SK-N-SH (cell line): ENCODE measurements at regions not wholly inside any gene's neighbourhood (a gene's known extent, or its start where the extent isn't known, plus 50 kb on each side); places are given as distances from the start of the nearest gene placed in this dataset.

Source experiments
- CTCF ChIA-PET: fragments of 300-600, 350-600 bp; formaldehyde crosslinking; extraction: SDS; loops from one replicate; lab custom pipeline; 2021; lab: Yijun Ruan, JAX
- POLR2A ChIA-PET: fragments of 350-600 bp; sonication (Branson Sonifier 250); formaldehyde crosslinking; extraction: SDS; loops from one replicate; lab custom pipeline; 2020; ENCODE audit warnings: antibody characterized with exemption, inconsistent platforms; lab: Yijun Ruan, JAX
- DNase-seq: peaks from one replicate; pipeline ENCODE4 v3.0.0; 2012
- H2AFZ ChIP-seq: fragments of 200-600 bp; sonication (generic); 2 replicates; pipeline ENCODE4 v1.8.1; 2016; ENCODE audit warnings: antibody characterized with exemption, mild to moderate bottlenecking, low read depth
- H3F3A ChIP-seq: fragments of 200-600 bp; sonication (generic); replicated peaks from 2 replicates; pipeline ENCODE3; 2016; ENCODE audit warnings: antibody characterized with exemption, mild to moderate bottlenecking; ENCODE audit not compliant: insufficient read depth
- H3K27ac ChIP-seq, 2 experiments: fragments of 200-500 bp in 1 of 2; fragments of 200-600 bp in 1 of 2; sonication (Bioruptor generic) in 1 of 2; sonication (generic), shearing (Covaris generic) in 1 of 2; 2 replicates each; pipeline versions ENCODE4 v1.5.1 to v1.6.1; 2014 to 2016; ENCODE audit warnings: low read depth in 2 of 2, inconsistent platforms in 1 of 2, low read length in 1 of 2, mild to moderate bottlenecking in 1 of 2, mixed read lengths in 1 of 2
- H3K27me3 ChIP-seq: fragments of 200-600 bp; sonication (generic), shearing (Covaris generic); 2 replicates; pipeline ENCODE4 v1.6.1; 2016; ENCODE audit warnings: mixed run types; ENCODE audit not compliant: insufficient read depth
- H3K36me3 ChIP-seq, 2 experiments: fragments of 200-500 bp in 1 of 2; fragments of 200-600 bp in 1 of 2; sonication (Bioruptor generic) in 1 of 2; sonication (generic) in 1 of 2; replicated peaks in 1 of 2; 2 replicates each; pipeline versions ENCODE3 to v1.5.1; 2014 to 2016; ENCODE audit warnings: low read length in 1 of 2, mild to moderate bottlenecking in 1 of 2; ENCODE audit not compliant: insufficient read depth in 2 of 2, control insufficient read depth in 1 of 2
- H3K4me1 ChIP-seq, 2 experiments: fragments of 200-500 bp in 1 of 2; fragments of 200-600 bp in 1 of 2; sonication (Bioruptor generic) in 1 of 2; sonication (generic), shearing (Covaris generic) in 1 of 2; 2 replicates each; pipeline versions ENCODE4 v1.5.1 to v1.6.1; 2014 to 2016; ENCODE audit warnings: low read depth in 1 of 2, low read length in 1 of 2, mixed run types in 1 of 2; ENCODE audit not compliant: insufficient read depth in 2 of 2, control insufficient read depth in 1 of 2
- H3K4me2 ChIP-seq: fragments of 200-600 bp; sonication (generic), shearing (Covaris generic); 2 replicates; pipeline ENCODE4 v1.6.1; 2017; ENCODE audit warnings: mixed run types
- H3K4me3 ChIP-seq, 2 experiments: fragments of 200-500 bp in 1 of 2; fragments of 200-600 bp in 1 of 2; sonication (Bioruptor generic) in 1 of 2; sonication (generic), shearing (Covaris generic) in 1 of 2; 2 replicates each; pipeline versions ENCODE4 v1.5.1 to v1.8.1; 2014 to 2016; ENCODE audit warnings: low read depth in 2 of 2, inconsistent platforms in 1 of 2, low read length in 1 of 2, mild to moderate bottlenecking in 1 of 2, mixed read lengths in 1 of 2, moderate library complexity in 1 of 2
- H3K79me2 ChIP-seq: fragments of 200-600 bp; sonication (generic); 2 replicates; pipeline ENCODE4 v1.8.1; 2017; ENCODE audit warnings: mild to moderate bottlenecking; ENCODE audit not compliant: insufficient read depth
- H3K9ac ChIP-seq: fragments of 200-600 bp; sonication (generic); 2 replicates; pipeline ENCODE4 v1.6.1; 2017; ENCODE audit warnings: mixed run types
- H3K9me2 ChIP-seq: fragments of 200-600 bp; sonication (generic); 2 replicates; pipeline ENCODE4 v1.6.1; 2017; ENCODE audit warnings: mixed run types
- H3K9me3 ChIP-seq: fragments of 200-600 bp; sonication (generic); 2 replicates; pipeline ENCODE4 v1.6.1; 2017; ENCODE audit warnings: mixed run types, mild to moderate bottlenecking, moderate library complexity
- H4K20me1 ChIP-seq: fragments of 200-600 bp; sonication (generic); 2 replicates; pipeline ENCODE4 v1.6.1; 2017; ENCODE audit warnings: mild to moderate bottlenecking, mixed run types; ENCODE audit not compliant: insufficient read depth
- EP300 ChIP-seq, 2 experiments: IDR thresholded peaks; 2 replicates each; pipeline versions ENCODE4 v1.4.0 to v1.6.1; 2012; ENCODE audit warnings: borderline replicate concordance in 1 of 2, low read depth in 1 of 2, low read length in 1 of 2
- FOXM1 ChIP-seq: IDR thresholded peaks from 2 replicates; pipeline ENCODE4 v1.4.0; 2012; ENCODE audit warnings: low read depth, mild to moderate bottlenecking
- NFIC ChIP-seq: IDR thresholded peaks from 2 replicates; pipeline ENCODE4 v1.4.0; 2012; ENCODE audit warnings: borderline replicate concordance
- POLR2AphosphoS5 ChIP-seq: IDR thresholded peaks from 2 replicates; pipeline ENCODE4 v1.6.1; 2012; ENCODE audit warnings: low read depth, low read length
- RXRA ChIP-seq: IDR thresholded peaks from 2 replicates; pipeline ENCODE4 v1.4.0; 2012; ENCODE audit warnings: low read depth, mild to moderate bottlenecking, borderline replicate concordance
- SIN3A ChIP-seq: IDR thresholded peaks from 2 replicates; pipeline ENCODE4 v1.6.1; 2012; ENCODE audit warnings: low read depth, mild to moderate bottlenecking, low read length, moderate library complexity, borderline replicate concordance
- TEAD4 ChIP-seq: IDR thresholded peaks from 2 replicates; pipeline ENCODE4 v1.4.0; 2012; ENCODE audit warnings: mild to moderate bottlenecking, borderline replicate concordance; ENCODE audit not compliant: insufficient read depth
- WGBS: methylation state at CpG from one replicate; pipeline ENCODE4 v1.1.6; 2017; ENCODE audit warnings: low lambda C conversion rate; 5-methylcytosine and 5-hydroxymethylcytosine counted together
- TF ChIP-seq, protein P1 (sequence below): fragments of 200-600 bp; sonication (generic); IDR thresholded peaks from 2 replicates; pipeline ENCODE4 v1.6.1; 2017; ENCODE audit warnings: antibody characterized with exemption, mild to moderate bottlenecking, moderate library complexity

- Histone ChIP-seq H3K4me2 (no peak overlapping the region), H3K9ac (no peak overlapping the region), H3K9me3 (no peaks in the 10 kb centered on the region), H3K79me2 (no peaks in the 10 kb centered on the region), H3F3A (no peaks in the 10 kb centered on the region), H3K36me3 (peaks cover 0 to 12% of the 10 kb centered on the region in 2 experiments), H3K27me3 (no peaks in the 10 kb centered on the region; the same call in 1 of the 2 replicates), H3K4me1 (peaks cover 0 to 9% of the 10 kb centered on the region in 2 experiments; a peak in 2 of 4 replicates)
- CTCF ChIA-PET = interaction anchor here (1.5 kb wide), 1 partner anchor 11 kb away, joined by 3 read pairs; no protein-coding TSS in a partner anchor
- WGBS = 83% methylated on average over 9 of the region's 9 CpGs
- POLR2A ChIA-PET = interaction anchor here (0.7 to 1.0 kb wide), 2 partner anchors 8 to 119 kb away, joined by 3 read pairs; no protein-coding TSS in a partner anchor
- no peak for TF ChIP-seq SIN3A
- no peak for TF ChIP-seq EP300 (IDR thresholded peaks at IDR 0.05; ENCODE audit: borderline replicate concordance in 1 of 2, low read depth in 1 of 2, low read length in 1 of 2)
- TF ChIP-seq NFIC = no peak
- TF ChIP-seq RXRA = no peak
- TF ChIP-seq POLR2AphosphoS5 = no peak
- TF ChIP-seq, all 33 proteins: peak for 0
- peak overlapping the region in 1 of 2 experiments; percentile 69; a peak in 2 of 4 replicates for H3K27ac ChIP-seq
- no peaks in the 10 kb centered on the region for H3K9me2 ChIP-seq
- H4K20me1 ChIP-seq = no peaks in the 10 kb centered on the region
- no peak for DNase-seq
- H2AFZ ChIP-seq = no peak overlapping the region
- H3K4me3 ChIP-seq = no peak overlapping the region
Observed at GRCh38 chr4:174110180-174110579, 173.3 kb downstream of the FBXO8 start.

- Histone ChIP-seq H3K9ac (no peak overlapping the region), H3K36me3 (peaks cover 0 to 5% of the 10 kb centered on the region in 2 experiments), H4K20me1 (no peaks in the 10 kb centered on the region), H2AFZ (no peak overlapping the region), H3K4me3 (no peak overlapping the region), H3K27me3 (no peaks in the 10 kb centered on the region; the same call in 1 of the 2 replicates), H3K27ac (peak overlapping the region in 1 of 2 experiments; percentile 53; a peak in 2 of 4 replicates), H3K9me3 (no peaks in the 10 kb centered on the region), H3K9me2 (no peaks in the 10 kb centered on the region), H3K4me2 (no peak overlapping the region), H3F3A (no peaks in the 10 kb centered on the region), H3K79me2 (no peaks in the 10 kb centered on the region), H3K4me1 (peaks cover 0 to 7% of the 10 kb centered on the region in 2 experiments; a peak in 2 of 4 replicates)
- ChIA-PET POLR2A (interaction anchor here (1.0 kb wide), 1 partner anchor 10 kb away, joined by 3 read pairs; no protein-coding TSS in a partner anchor), CTCF (interaction anchor here (0.6 kb wide), 1 partner anchor 36 kb away, joined by 3 read pairs; no protein-coding TSS in a partner anchor)
- no peak for DNase-seq
- TF ChIP-seq, protein P1, sequence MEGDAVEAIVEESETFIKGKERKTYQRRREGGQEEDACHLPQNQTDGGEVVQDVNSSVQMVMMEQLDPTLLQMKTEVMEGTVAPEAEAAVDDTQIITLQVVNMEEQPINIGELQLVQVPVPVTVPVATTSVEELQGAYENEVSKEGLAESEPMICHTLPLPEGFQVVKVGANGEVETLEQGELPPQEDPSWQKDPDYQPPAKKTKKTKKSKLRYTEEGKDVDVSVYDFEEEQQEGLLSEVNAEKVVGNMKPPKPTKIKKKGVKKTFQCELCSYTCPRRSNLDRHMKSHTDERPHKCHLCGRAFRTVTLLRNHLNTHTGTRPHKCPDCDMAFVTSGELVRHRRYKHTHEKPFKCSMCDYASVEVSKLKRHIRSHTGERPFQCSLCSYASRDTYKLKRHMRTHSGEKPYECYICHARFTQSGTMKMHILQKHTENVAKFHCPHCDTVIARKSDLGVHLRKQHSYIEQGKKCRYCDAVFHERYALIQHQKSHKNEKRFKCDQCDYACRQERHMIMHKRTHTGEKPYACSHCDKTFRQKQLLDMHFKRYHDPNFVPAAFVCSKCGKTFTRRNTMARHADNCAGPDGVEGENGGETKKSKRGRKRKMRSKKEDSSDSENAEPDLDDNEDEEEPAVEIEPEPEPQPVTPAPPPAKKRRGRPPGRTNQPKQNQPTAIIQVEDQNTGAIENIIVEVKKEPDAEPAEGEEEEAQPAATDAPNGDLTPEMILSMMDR = no peak
- TF ChIP-seq FOXM1 = no peak
- no peak for TF ChIP-seq TEAD4
- WGBS = 76% methylated on average over 6 of the region's 6 CpGs
Observed at GRCh38 chr4:174107746-174108354, 175.6 kb downstream of the FBXO8 start.
